Thyroid gland (tissue), 4 donors: ENCODE measurements at regions not wholly inside any gene's neighbourhood (a gene's known extent, or its start where the extent isn't known, plus 50 kb on each side); places are given as distances from the start of the nearest gene placed in this dataset.

ENCODE experiments used
- DNase-seq, 2 donors: peaks; one replicate each; pipeline ENCODE4 v3.0.0-alpha.2; 2019
- H3K27ac ChIP-seq, 3 donors: fragments of 200-600 bp; sonication (generic); 1 replicate in 2 of 3; 2 replicates in 1 of 3; pipeline ENCODE4 v1.5.1; 2016 to 2019; ENCODE audit warnings: mild to moderate bottlenecking in 1 of 3, moderate library complexity in 1 of 3
- H3K27me3 ChIP-seq: fragments of 200-600 bp; sonication (generic); one replicate; pipeline ENCODE4 v1.5.1; 2019
- H3K36me3 ChIP-seq, 2 donors: fragments of 200-600 bp; sonication (generic); one replicate each; pipeline ENCODE4 v1.5.1; 2016 to 2019
- H3K4me1 ChIP-seq, 2 donors: fragments of 200-600 bp; sonication (generic); one replicate each; pipeline ENCODE4 v1.5.1; 2017 to 2019
- H3K4me3 ChIP-seq, 3 donors: fragments of 200-600 bp; sonication (generic); replicated peaks in 1 of 3; 1 replicate in 2 of 3; 2 replicates in 1 of 3; pipeline ENCODE4 v1.5.1; 2016; ENCODE audit warnings: mild to moderate bottlenecking in 1 of 3
- H3K9me3 ChIP-seq: fragments of 200-600 bp; sonication (generic); one replicate; pipeline ENCODE4 v1.5.1; 2017
- POLR2A ChIP-seq, 2 donors: fragments of 450-650 bp; IDR thresholded peaks; one replicate each; pipeline ENCODE4 v1.6.1; 2017; ENCODE audit warnings: antibody characterized with exemption in 2 of 2, mild to moderate bottlenecking in 2 of 2, moderate library complexity in 1 of 2
- WGBS, 2 donors: methylation state at CpG; one replicate each; pipeline ENCODE4 v1.1.5; 2017; 5-methylcytosine and 5-hydroxymethylcytosine counted together
- intact Hi-C: fragments of 100-400 bp; cut with DNase I; formaldehyde crosslinking; loops from one replicate; pipeline ENCODE4 v1.15.1; 2023
- TF ChIP-seq, protein P1 (sequence below), 6 experiments: fragments of 200-600 bp in 3 of 6; fragments of 450-650 bp in 3 of 6; sonication (generic) in 3 of 6; IDR thresholded peaks; one replicate each; pipeline ENCODE4 v1.5.1; 2016 to 2019; ENCODE audit warnings: antibody characterized with exemption in 6 of 6, mild to moderate bottlenecking in 2 of 6, inconsistent platforms in 1 of 6, moderate library complexity in 1 of 6

DNA sequence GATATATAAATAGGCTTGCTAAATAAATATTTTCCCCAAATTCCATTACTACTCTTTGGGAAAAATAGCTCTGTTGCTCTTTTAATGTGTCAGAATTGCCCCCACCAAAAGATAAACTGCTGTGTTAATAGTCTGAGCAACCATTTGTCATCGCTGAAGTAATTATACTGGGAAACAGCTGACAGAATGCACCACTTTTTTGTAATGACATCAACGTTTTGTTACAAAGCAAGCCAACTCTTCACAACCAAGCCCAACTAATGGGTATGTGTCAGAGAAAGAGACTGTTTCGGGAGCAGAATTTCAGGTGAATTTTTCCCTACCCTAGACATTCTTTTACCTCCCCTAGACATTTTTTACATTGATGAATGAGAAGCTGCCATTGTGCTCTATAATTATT is 405.0 kb upstream of the MAGEB18 start:
- Histone ChIP-seq H3K36me3 (no peaks in the 10 kb centered on the region), H3K27me3 (no peaks in the 10 kb centered on the region), H3K4me3 (no peak overlapping the region), H3K9me3 (no peaks in the 10 kb centered on the region), H3K4me1 (no peaks in the 10 kb centered on the region), H3K27ac (no peak overlapping the region)
- DNase-seq = no peak
- no peak for TF ChIP-seq POLR2A (IDR thresholded peaks at IDR 0.05)
- TF ChIP-seq, protein P1, sequence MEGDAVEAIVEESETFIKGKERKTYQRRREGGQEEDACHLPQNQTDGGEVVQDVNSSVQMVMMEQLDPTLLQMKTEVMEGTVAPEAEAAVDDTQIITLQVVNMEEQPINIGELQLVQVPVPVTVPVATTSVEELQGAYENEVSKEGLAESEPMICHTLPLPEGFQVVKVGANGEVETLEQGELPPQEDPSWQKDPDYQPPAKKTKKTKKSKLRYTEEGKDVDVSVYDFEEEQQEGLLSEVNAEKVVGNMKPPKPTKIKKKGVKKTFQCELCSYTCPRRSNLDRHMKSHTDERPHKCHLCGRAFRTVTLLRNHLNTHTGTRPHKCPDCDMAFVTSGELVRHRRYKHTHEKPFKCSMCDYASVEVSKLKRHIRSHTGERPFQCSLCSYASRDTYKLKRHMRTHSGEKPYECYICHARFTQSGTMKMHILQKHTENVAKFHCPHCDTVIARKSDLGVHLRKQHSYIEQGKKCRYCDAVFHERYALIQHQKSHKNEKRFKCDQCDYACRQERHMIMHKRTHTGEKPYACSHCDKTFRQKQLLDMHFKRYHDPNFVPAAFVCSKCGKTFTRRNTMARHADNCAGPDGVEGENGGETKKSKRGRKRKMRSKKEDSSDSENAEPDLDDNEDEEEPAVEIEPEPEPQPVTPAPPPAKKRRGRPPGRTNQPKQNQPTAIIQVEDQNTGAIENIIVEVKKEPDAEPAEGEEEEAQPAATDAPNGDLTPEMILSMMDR (IDR thresholded peaks at IDR 0.05) = no peak
- 70 to 79% methylated on average over 3 of the region's 3 CpGs for WGBS, 2 donors
- intact Hi-C loops = no loop called here

DNA sequence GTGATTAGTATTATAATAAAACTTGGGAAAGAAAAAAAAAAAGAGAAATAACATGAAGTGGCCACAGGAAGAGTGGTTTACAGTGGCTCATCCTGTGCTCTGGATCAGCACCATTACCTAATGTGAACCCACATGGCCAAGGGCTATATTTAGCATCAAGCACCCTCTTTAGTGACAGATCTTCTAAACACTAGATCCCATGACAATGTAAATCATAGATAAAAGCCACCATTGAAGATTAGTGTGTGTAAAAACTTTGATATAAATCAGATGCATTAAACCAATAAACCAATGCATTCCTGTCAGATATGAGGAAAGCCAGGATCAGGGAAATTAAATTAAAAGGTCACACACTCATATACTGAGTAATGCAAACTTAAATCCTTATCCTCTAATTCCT is 400.6 kb upstream of the MAGEB18 start:
- H3K4me1 ChIP-seq = no peaks in the 10 kb centered on the region
- H3K27ac ChIP-seq = no peak overlapping the region
- no peak for DNase-seq
- H3K36me3 ChIP-seq = no peaks in the 10 kb centered on the region
- H3K27me3 ChIP-seq = no peaks in the 10 kb centered on the region
- H3K4me3 ChIP-seq = no peak overlapping the region
- no peak for TF ChIP-seq POLR2A (IDR thresholded peaks at IDR 0.05)
- TF ChIP-seq, protein P1 (IDR thresholded peaks at IDR 0.05) = no peak
- H3K9me3 ChIP-seq = no peaks in the 10 kb centered on the region
- intact Hi-C loops = no loop called here

DNA sequence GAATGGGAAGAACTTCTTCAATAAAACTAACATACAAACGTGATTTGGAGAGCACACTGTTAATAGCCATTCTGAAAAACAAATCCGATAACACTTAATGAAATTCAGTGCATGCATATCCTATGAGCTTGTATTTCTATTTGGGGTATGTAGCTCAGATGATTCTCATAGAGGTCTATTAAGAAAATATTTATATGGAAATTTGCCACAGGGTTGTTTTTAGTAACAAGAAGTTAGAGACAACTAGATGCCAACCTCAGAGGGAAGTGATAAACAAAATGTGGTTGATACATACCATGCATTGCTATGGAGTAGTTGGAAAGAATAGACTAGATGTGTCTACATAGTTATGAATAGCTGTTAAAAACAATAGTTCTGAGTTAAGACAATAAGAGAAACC is 395.8 kb upstream of the MAGEB18 start:
- 34 to 91% methylated on average over 2 of the region's 2 CpGs for WGBS, 2 donors
- intact Hi-C loops = no loop called here
- no peak overlapping the region for H3K4me3 ChIP-seq

DNA sequence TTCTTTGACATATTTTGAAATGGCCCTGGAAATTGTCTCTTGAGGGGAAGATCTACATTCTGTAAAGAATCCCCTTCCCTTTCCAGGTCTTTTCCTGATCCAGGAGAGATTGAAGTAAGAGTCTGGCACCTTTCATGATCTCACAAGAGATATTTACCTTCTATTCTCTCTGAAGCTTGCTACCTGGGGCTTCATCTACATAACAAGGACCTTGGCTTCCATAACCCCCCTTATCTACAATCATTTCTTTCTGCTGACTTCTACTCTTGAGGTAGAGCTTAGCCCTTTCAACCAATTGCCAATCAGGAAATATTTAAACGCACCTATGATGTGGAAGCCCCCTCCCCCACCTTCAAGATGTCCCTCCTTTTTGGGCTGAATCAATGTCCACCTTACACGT is 383.7 kb upstream of the MAGEB18 start:
- Histone ChIP-seq H3K9me3 (no peaks in the 10 kb centered on the region), H3K27ac (no peak overlapping the region), H3K4me3 (no peak overlapping the region), H3K36me3 (no peaks in the 10 kb centered on the region), H3K4me1 (no peaks in the 10 kb centered on the region), H3K27me3 (no peaks in the 10 kb centered on the region)
- intact Hi-C loops = no loop called here
- no peak for TF ChIP-seq POLR2A (IDR thresholded peaks at IDR 0.05)
- TF ChIP-seq, protein P1 (IDR thresholded peaks at IDR 0.05) = no peak
- no peak for DNase-seq
- 76 to 83% methylated on average over 2 of the region's 2 CpGs for WGBS, 2 donors

More for the DNA sequence above, 395.8 kb upstream of the MAGEB18 start:
- Histone ChIP-seq H3K9me3 (no peaks in the 10 kb centered on the region), H3K27me3 (no peaks in the 10 kb centered on the region), H3K4me1 (no peaks in the 10 kb centered on the region), H3K27ac (no peak overlapping the region), H3K36me3 (no peaks in the 10 kb centered on the region)
- DNase-seq = no peak
- TF ChIP-seq POLR2A (IDR thresholded peaks at IDR 0.05) = no peak
- TF ChIP-seq, protein P1 (IDR thresholded peaks at IDR 0.05) = no peak

DNA sequence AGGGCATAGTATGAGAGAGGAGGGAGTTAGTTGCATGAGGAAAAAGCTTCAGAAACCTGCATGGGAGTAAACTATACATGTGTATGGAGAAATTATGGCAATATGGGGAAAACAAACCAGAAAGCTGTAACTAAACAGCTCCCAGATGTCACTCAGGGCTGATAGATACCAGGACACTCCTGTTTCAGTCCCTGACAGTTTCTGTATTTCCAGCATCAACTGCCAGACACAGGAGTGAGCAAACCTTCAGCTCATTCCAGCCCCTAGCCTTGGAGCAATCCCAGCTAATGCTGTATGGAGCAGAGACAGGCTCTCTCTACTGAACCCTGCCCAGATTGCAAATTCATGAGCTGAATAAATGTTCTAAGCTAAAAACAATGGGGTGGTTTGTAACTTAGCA is 382.9 kb upstream of the MAGEB18 start:
- DNase-seq = no peak
- no peaks in the 10 kb centered on the region for H3K4me1 ChIP-seq
- no peaks in the 10 kb centered on the region for H3K9me3 ChIP-seq
- no peaks in the 10 kb centered on the region for H3K27me3 ChIP-seq
- no peaks in the 10 kb centered on the region for H3K36me3 ChIP-seq
- H3K27ac ChIP-seq = no peak overlapping the region
- TF ChIP-seq, protein P1 (IDR thresholded peaks at IDR 0.05) = no peak
- TF ChIP-seq POLR2A (IDR thresholded peaks at IDR 0.05) = no peak
- intact Hi-C loops = no loop called here
- no peak overlapping the region for H3K4me3 ChIP-seq
